ENCODE measurements at regions not wholly inside any gene's neighbourhood (a gene's known extent, or its start where the extent isn't known, plus 50 kb on each side); places are given as distances from the start of the nearest gene placed in this dataset.

- no peak for TF ChIP-seq ZNF589 (CRISPR knock-in tag; conservative IDR thresholded peaks at IDR 0.05)
- TF ChIP-seq CTCF (CRISPR knock-in tag; IDR thresholded peaks at IDR 0.05), result no peak
- TF ChIP-seq MAX (IDR thresholded peaks at IDR 0.05), result no peak
- no peak for TF ChIP-seq REXO4 (CRISPR knock-in tag; IDR thresholded peaks at IDR 0.05; ENCODE audit: borderline replicate concordance)
- no peak for TF ChIP-seq ZSCAN21 (CRISPR knock-in tag; IDR thresholded peaks at IDR 0.05; ENCODE audit: borderline replicate concordance)
- no peak for TF ChIP-seq NFYB (CRISPR knock-in tag; IDR thresholded peaks at IDR 0.05)
- no peak for TF ChIP-seq ZNF720 (CRISPR knock-in tag; IDR thresholded peaks at IDR 0.05)
- no peak for TF ChIP-seq ZNF280B (CRISPR knock-in tag; IDR thresholded peaks at IDR 0.05; ENCODE audit: borderline replicate concordance)
These were observed 755.0 kb upstream of the ZNF608 start for GRCh38 chr5:125501396-125501795.

Measured in HepG2 (cell line).